Liver (tissue), 3 donors: ENCODE measurements at regions not wholly inside any gene's neighbourhood (a gene's known extent, or its start where the extent isn't known, plus 50 kb on each side); places are given as distances from the start of the nearest gene placed in this dataset.

Experiments
- EGR1 ChIP-seq, 2 donors: IDR thresholded peaks; 2 replicates each; pipeline ENCODE4 v1.6.1; 2016 to 2018; ENCODE audit warnings: antibody characterized with exemption in 2 of 2, low read depth in 2 of 2
- HNF4G ChIP-seq: IDR thresholded peaks from 2 replicates; pipeline ENCODE4 v1.6.1; 2016; ENCODE audit warnings: antibody characterized with exemption
- RAD21 ChIP-seq, 2 donors: IDR thresholded peaks; 2 replicates each; pipeline ENCODE4 v1.6.1; 2016; ENCODE audit warnings: antibody characterized with exemption in 2 of 2, mild to moderate bottlenecking in 2 of 2
- RXRA ChIP-seq, 2 donors: IDR thresholded peaks; 2 replicates each; pipeline ENCODE4 v1.6.1; 2017 to 2018; ENCODE audit warnings: antibody characterized with exemption in 2 of 2, mild to moderate bottlenecking in 1 of 2
- YY1 ChIP-seq: IDR thresholded peaks from 2 replicates; pipeline ENCODE4 v1.6.1; 2016; ENCODE audit warnings: antibody characterized with exemption, mild to moderate bottlenecking
- ZBTB33 ChIP-seq: IDR thresholded peaks from 2 replicates; pipeline ENCODE4 v1.6.1; 2016; ENCODE audit warnings: antibody characterized with exemption
- TF ChIP-seq, protein P1 (sequence below): fragments of 150-350 bp; IDR thresholded peaks from 2 replicates; pipeline ENCODE4 v1.5.1; 2017; ENCODE audit warnings: improper control_type of control experiment, low read depth, low read length; ENCODE audit not compliant: missing input control
- donor health status: healthy.
- donor health status: healthy.

DNA sequence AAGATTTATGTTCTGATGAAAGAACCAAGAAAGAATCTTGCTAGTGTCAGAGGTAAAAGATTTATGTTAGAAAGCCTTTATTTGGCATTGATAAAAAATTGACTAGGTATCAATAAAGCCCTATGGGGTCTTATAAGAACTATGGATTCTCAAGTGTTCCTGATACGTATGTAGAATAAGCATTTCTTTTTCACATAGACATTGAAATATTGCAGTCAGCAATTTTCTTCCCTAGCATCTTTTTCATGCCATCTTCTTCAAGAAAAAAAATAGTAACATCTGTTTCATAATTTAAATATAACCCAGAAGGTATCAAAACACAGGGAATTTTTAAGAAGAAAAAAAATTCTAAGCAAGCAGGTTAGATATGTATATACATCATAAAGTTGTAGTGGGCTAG, 230.6 kb downstream of the CENPW start:
- TF ChIP-seq EGR1 (IDR thresholded peaks at IDR 0.05; ENCODE audit: low read depth in 2 of 2) (no peak), ZBTB33 (no peak), HNF4G (no peak), YY1 (no peak), RAD21 (IDR thresholded peaks at IDR 0.05) (no peak), RXRA (IDR thresholded peaks at IDR 0.05) (no peak)
- TF ChIP-seq, protein P1, sequence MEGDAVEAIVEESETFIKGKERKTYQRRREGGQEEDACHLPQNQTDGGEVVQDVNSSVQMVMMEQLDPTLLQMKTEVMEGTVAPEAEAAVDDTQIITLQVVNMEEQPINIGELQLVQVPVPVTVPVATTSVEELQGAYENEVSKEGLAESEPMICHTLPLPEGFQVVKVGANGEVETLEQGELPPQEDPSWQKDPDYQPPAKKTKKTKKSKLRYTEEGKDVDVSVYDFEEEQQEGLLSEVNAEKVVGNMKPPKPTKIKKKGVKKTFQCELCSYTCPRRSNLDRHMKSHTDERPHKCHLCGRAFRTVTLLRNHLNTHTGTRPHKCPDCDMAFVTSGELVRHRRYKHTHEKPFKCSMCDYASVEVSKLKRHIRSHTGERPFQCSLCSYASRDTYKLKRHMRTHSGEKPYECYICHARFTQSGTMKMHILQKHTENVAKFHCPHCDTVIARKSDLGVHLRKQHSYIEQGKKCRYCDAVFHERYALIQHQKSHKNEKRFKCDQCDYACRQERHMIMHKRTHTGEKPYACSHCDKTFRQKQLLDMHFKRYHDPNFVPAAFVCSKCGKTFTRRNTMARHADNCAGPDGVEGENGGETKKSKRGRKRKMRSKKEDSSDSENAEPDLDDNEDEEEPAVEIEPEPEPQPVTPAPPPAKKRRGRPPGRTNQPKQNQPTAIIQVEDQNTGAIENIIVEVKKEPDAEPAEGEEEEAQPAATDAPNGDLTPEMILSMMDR = no peak
